PC-9 (cell line): ENCODE measurements at regions not wholly inside any gene's neighbourhood (a gene's known extent, or its start where the extent isn't known, plus 50 kb on each side); places are given as distances from the start of the nearest gene placed in this dataset.

Source experiments
- BruUV-seq: library from RNA; stranded (reverse); fragments of 400-500 nt; replicated peaks from 2 replicates; lab custom pipeline; 2021; lab: Mats Ljungman, UMichigan
- CTCF ChIA-PET: fragments of 300-600 bp; sonication (Branson Sonifier 250); formaldehyde crosslinking; loops from one replicate; lab custom pipeline; 2022; ENCODE audit warnings: antibody characterized with exemption; lab: Charles Lee
- POLR2A ChIA-PET: fragments of 300-600 bp; sonication (Branson Sonifier 250); formaldehyde crosslinking; loops from one replicate; lab custom pipeline; 2022; ENCODE audit warnings: antibody characterized with exemption; ENCODE audit not compliant: unreplicated experiment; lab: Charles Lee
- DNase-seq, 2 experiments: peaks; one replicate each; pipeline versions ENCODE4 v3.0.0 to v3.0.0-alpha.2; 2015 to 2022; ENCODE audit warnings: mixed read lengths in 1 of 2
- H2AFZ ChIP-seq: fragments of 200-600 bp; sonication (generic); 2 replicates; pipeline ENCODE4 v1.8.1; 2017; ENCODE audit warnings: antibody characterized with exemption
- H3F3A ChIP-seq: fragments of 200-600 bp; sonication (generic); 2 replicates; pipeline ENCODE4 v1.8.1; 2017; ENCODE audit warnings: antibody characterized with exemption, mild to moderate bottlenecking, low read depth; ENCODE audit not compliant: insufficient read depth
- H3K27ac ChIP-seq: fragments of 200-600 bp; sonication (generic); 2 replicates; pipeline ENCODE4 v1.6.1; 2016; ENCODE audit warnings: mixed run types
- H3K27me3 ChIP-seq: fragments of 200-600 bp; sonication (generic); 2 replicates; pipeline ENCODE4 v1.6.1; 2016; ENCODE audit warnings: low read depth, mixed run types; ENCODE audit not compliant: insufficient read depth
- H3K36me3 ChIP-seq: fragments of 200-600 bp; sonication (generic); 2 replicates; pipeline ENCODE4 v1.6.1; 2016; ENCODE audit warnings: low read depth, mixed run types
- H3K4me1 ChIP-seq: fragments of 200-600 bp; sonication (generic); replicated peaks from 2 replicates; pipeline ENCODE4 v1.6.1; 2016; ENCODE audit warnings: mixed run types; ENCODE audit not compliant: insufficient read depth
- H3K4me2 ChIP-seq: fragments of 200-600 bp; sonication (generic); 2 replicates; pipeline ENCODE4 v1.6.1; 2017; ENCODE audit warnings: mixed run types
- H3K4me3 ChIP-seq: fragments of 200-600 bp; sonication (generic); 2 replicates; pipeline ENCODE4 v1.6.1; 2016; ENCODE audit warnings: mixed run types
- H3K79me2 ChIP-seq: fragments of 200-600 bp; sonication (generic); 2 replicates; pipeline ENCODE4 v1.6.1; 2017; ENCODE audit warnings: low read depth, mixed run types
- H3K9me2 ChIP-seq: fragments of 200-600 bp; sonication (generic); 2 replicates; pipeline ENCODE4 v1.8.1; 2017; ENCODE audit warnings: mild to moderate bottlenecking; ENCODE audit not compliant: insufficient read depth
- H3K9me3 ChIP-seq: fragments of 200-600 bp; sonication (generic); 2 replicates; pipeline ENCODE4 v1.8.1; 2016; ENCODE audit warnings: low read depth; ENCODE audit not compliant: insufficient read depth
- H4K20me1 ChIP-seq: fragments of 200-600 bp; sonication (generic); 2 replicates; pipeline ENCODE4 v1.8.1; 2017; ENCODE audit not compliant: insufficient read depth
- CTCF ChIP-seq: fragments of 200-600 bp; sonication (generic); conservative IDR thresholded peaks from 2 replicates; pipeline ENCODE4 v1.6.1; 2017; ENCODE audit warnings: mixed run types, antibody characterized with exemption, mild to moderate bottlenecking, moderate library complexity
- EZH2 ChIP-seq: fragments of 200-600 bp; sonication (generic); IDR thresholded peaks from 2 replicates; pipeline ENCODE4 v1.8.0; 2017; ENCODE audit warnings: antibody characterized with exemption, low read depth
- intact Hi-C: fragments of 100-400 bp; cut with micrococcal nuclease; formaldehyde crosslinking; loops from one replicate; pipeline ENCODE4 v1.10.0; 2022; ENCODE audit not compliant: unreplicated experiment

GRCh38 chr10:130836344-130836743 lies 475.2 kb downstream of the TCERG1L start:
- TF ChIP-seq CTCF, result no peak
- TF ChIP-seq EZH2, result no peak
- no peaks in the 10 kb centered on the region for H3F3A ChIP-seq
- no peak for DNase-seq

GRCh38 chr10:130843051-130843653 lies 468.4 kb downstream of the TCERG1L start:
- Histone ChIP-seq H3F3A (no peaks in the 10 kb centered on the region), H3K27me3 (no peaks in the 10 kb centered on the region; the same call in 1 of the 2 replicates), H3K9me3 (no peaks in the 10 kb centered on the region), H3K9me2 (no peaks in the 10 kb centered on the region), H2AFZ (no peak overlapping the region), H3K27ac (no peak overlapping the region), H4K20me1 (no peaks in the 10 kb centered on the region), H3K79me2 (no peaks in the 10 kb centered on the region), H3K36me3 (no peaks in the 10 kb centered on the region), H3K4me2 (no peak overlapping the region), H3K4me3 (no peak overlapping the region), H3K4me1 (no peaks in the 10 kb centered on the region)
- no peak for TF ChIP-seq CTCF
- no peak for TF ChIP-seq EZH2
- ChIA-PET POLR2A (no interaction called here), CTCF (no interaction called here)
- intact Hi-C loops, result no loop called here
- BruUV-seq, result no TSS peak
- no peak for DNase-seq

More at GRCh38 chr10:130836344-130836743, 475.2 kb downstream of the TCERG1L start:
- ChIA-PET POLR2A (no interaction called here), CTCF (no interaction called here)
- no peaks in the 10 kb centered on the region for H3K9me2 ChIP-seq
- no peaks in the 10 kb centered on the region for H3K9me3 ChIP-seq
- H2AFZ ChIP-seq, result no peak overlapping the region
- no peaks in the 10 kb centered on the region for H3K79me2 ChIP-seq
- BruUV-seq, result no TSS peak
- no peaks in the 10 kb centered on the region for H3K4me1 ChIP-seq
- no peaks in the 10 kb centered on the region for H4K20me1 ChIP-seq
- intact Hi-C loops, result no loop called here
- H3K27me3 ChIP-seq, result no peaks in the 10 kb centered on the region; the same call in 1 of the 2 replicates
- H3K27ac ChIP-seq, result no peak overlapping the region
- H3K4me2 ChIP-seq, result no peak overlapping the region
- H3K4me3 ChIP-seq, result no peak overlapping the region
- no peaks in the 10 kb centered on the region for H3K36me3 ChIP-seq

GRCh38 chr10:130844310-130844709 lies 467.2 kb downstream of the TCERG1L start:
- Histone ChIP-seq H3K4me3 (no peak overlapping the region), H3K27me3 (no peaks in the 10 kb centered on the region), H3K4me2 (no peak overlapping the region), H3K79me2 (no peaks in the 10 kb centered on the region), H3K27ac (no peak overlapping the region), H3F3A (no peaks in the 10 kb centered on the region), H4K20me1 (no peaks in the 10 kb centered on the region), H3K9me2 (no peaks in the 10 kb centered on the region), H3K4me1 (no peaks in the 10 kb centered on the region), H2AFZ (no peak overlapping the region), H3K36me3 (no peaks in the 10 kb centered on the region), H3K9me3 (no peaks in the 10 kb centered on the region)
- POLR2A ChIA-PET, result no interaction called here
- intact Hi-C loops, result no loop called here
- DNase-seq, result no peak
- TF ChIP-seq EZH2 (no peak), CTCF (no peak)
- CTCF ChIA-PET, result no interaction called here
- BruUV-seq, result no TSS peak
